Right cardiac atrium (tissue), 5 donors: ENCODE measurements at regions not wholly inside any gene's neighbourhood (a gene's known extent, or its start where the extent isn't known, plus 50 kb on each side); places are given as distances from the start of the nearest gene placed in this dataset.

Experiments used
- ATAC-seq, 2 donors: fragments of 200-7000 bp; cut with Tn5 transposase; one replicate each; pipeline versions ENCODE4 v1.8.0 to v1.9.1; 2020; ENCODE audit warnings: moderate library complexity in 2 of 2, mild to moderate bottlenecking in 1 of 2
- DNase-seq, 3 donors: peaks; one replicate each; pipeline ENCODE4 v3.0.0-alpha.2; 2020
- H3K27ac ChIP-seq: one replicate; pipeline ENCODE4 v1.5.1; 2013; ENCODE audit warnings: mild to moderate bottlenecking, low read length, control low read depth, moderate library complexity
- H3K27me3 ChIP-seq: one replicate; pipeline ENCODE4 v1.6.1; 2013; ENCODE audit not compliant: control insufficient read depth, insufficient read depth
- H3K4me1 ChIP-seq: one replicate; pipeline ENCODE4 v1.6.1; 2013; ENCODE audit warnings: low read length; ENCODE audit not compliant: control insufficient read depth, insufficient read depth
- H3K4me3 ChIP-seq: one replicate; pipeline ENCODE4 v1.5.1; 2013; ENCODE audit warnings: low read length, control low read depth
- H3K9me3 ChIP-seq: one replicate; pipeline ENCODE4 v1.6.1; 2013; ENCODE audit warnings: low read length; ENCODE audit not compliant: control insufficient read depth
- WGBS: extraction: QIAGEN DNeasy Blood & Tissue Kit; methylation state at CpG from one replicate; pipeline ENCODE4 v1.1.7; 2013; 5-methylcytosine and 5-hydroxymethylcytosine counted together
- intact Hi-C, 4 donors: fragments of 100-400 bp; cut with DNase I; formaldehyde crosslinking; loops; one replicate each; pipeline versions ENCODE4 v1.11.0 to v1.14.0; 2022 to 2023
- donor health status: healthy with polysubstance abuse.
- donor health status: DM: no; HTN: yes; CAD: no.
- donor health status: DM: no; HTN: no; CAD: no.
- donor health status: DM: no; HTN: yes; CAD: no; lungs with severe emphysema.
- donor health status: DM: yes; HTN: yes; CAD: no.

DNA sequence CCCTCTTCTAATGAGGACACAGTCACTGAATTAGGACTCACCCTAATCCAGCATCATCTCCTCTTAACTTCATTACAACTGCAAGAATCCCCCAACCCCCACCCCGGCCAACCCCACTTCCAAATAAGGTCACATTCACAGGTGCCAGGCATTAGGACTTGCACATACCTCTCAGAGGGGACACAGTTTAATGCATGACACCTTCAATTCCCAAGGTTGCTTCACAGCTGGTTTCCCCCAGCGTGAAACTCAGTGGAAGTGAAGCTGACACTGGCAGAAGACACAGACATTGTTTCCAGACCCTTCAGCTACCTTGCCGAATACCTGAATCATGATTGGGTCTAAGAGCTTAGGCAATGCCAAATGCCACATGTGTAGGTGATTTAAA, 217.0 kb upstream of the DYNLRB2 start:
- Histone ChIP-seq H3K27me3 (no peaks in the 10 kb centered on the region), H3K4me3 (no peak overlapping the region), H3K4me1 (no peaks in the 10 kb centered on the region), H3K27ac (no peak overlapping the region), H3K9me3 (no peaks in the 10 kb centered on the region)
- ATAC-seq, result no peak
- WGBS, result 91% methylated on average over 3 of the region's 3 CpGs
- DNase-seq, result no peak
- intact Hi-C loops, result no loop called here

GRCh38 chr16:80323187-80323807, 217.5 kb upstream of the DYNLRB2 start:
- H3K4me3 ChIP-seq, result no peak overlapping the region
- no peak for ATAC-seq
- 82% methylated on average over 13 of the region's 13 CpGs for WGBS
- no peaks in the 10 kb centered on the region for H3K27me3 ChIP-seq
- no peaks in the 10 kb centered on the region for H3K4me1 ChIP-seq
- intact Hi-C loops, result no loop called here
- H3K9me3 ChIP-seq, result no peaks in the 10 kb centered on the region
- no peak overlapping the region for H3K27ac ChIP-seq
- DNase-seq, result no peak

DNA sequence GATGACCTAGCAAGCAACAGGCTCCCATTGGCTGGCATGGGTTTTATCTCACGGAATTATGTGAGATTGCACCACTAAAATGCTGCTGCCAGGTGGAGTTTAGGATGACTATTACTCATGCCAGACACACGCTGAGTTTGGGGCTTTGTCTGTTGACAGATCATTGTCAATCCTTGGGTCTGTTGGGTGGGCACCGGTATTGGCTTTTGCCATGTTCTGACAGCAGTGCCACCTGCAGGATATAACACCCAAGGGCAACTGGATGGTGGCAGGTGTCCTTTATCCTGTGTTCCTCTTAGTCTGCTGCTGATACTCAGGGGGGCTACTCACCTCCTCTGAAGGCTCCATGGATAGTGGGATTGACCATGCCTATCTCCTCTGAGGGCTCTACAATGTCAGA, 221.6 kb upstream of the DYNLRB2 start:
- intact Hi-C loops, result no loop called here
- Histone ChIP-seq H3K4me1 (no peaks in the 10 kb centered on the region), H3K27me3 (no peaks in the 10 kb centered on the region), H3K27ac (no peak overlapping the region), H3K9me3 (no peaks in the 10 kb centered on the region), H3K4me3 (no peak overlapping the region)
- WGBS, result 84% methylated on average over 3 of the region's 3 CpGs
- DNase-seq (no peak), ATAC-seq (no peak)

- Histone ChIP-seq H3K9me3 (no peaks in the 10 kb centered on the region), H3K27me3 (no peaks in the 10 kb centered on the region), H3K4me1 (no peaks in the 10 kb centered on the region), H3K27ac (no peak overlapping the region), H3K4me3 (no peak overlapping the region)
- ATAC-seq, result no peak
- intact Hi-C loops, result no loop called here
- WGBS, result 95% methylated on average over 1 of the region's 1 CpG
- no peak for DNase-seq
Observed at GRCh38 chr16:80318107-80318506, 222.7 kb upstream of the DYNLRB2 start.

- no peaks in the 10 kb centered on the region for H3K9me3 ChIP-seq
- no peaks in the 10 kb centered on the region for H3K4me1 ChIP-seq
- H3K4me3 ChIP-seq, result no peak overlapping the region
- no peaks in the 10 kb centered on the region for H3K27me3 ChIP-seq
- ATAC-seq (peak in 1 of 2 donors; percentile 40), DNase-seq (no peak)
- H3K27ac ChIP-seq, result no peak overlapping the region
- WGBS, result 48% methylated on average over 8 of the region's 8 CpGs
- intact Hi-C loops, result no loop called here
Observed at GRCh38 chr16:80317599-80318037, 223.2 kb upstream of the DYNLRB2 start.

GRCh38 chr16:80317116-80317515, 223.7 kb upstream of the DYNLRB2 start:
- Histone ChIP-seq H3K4me3 (no peak overlapping the region), H3K9me3 (no peaks in the 10 kb centered on the region), H3K27me3 (no peaks in the 10 kb centered on the region), H3K4me1 (no peaks in the 10 kb centered on the region), H3K27ac (no peak overlapping the region)
- 43% methylated on average over 10 of the region's 10 CpGs for WGBS
- DNase-seq, result no peak
- intact Hi-C loops, result no loop called here
- no peak for ATAC-seq

DNA sequence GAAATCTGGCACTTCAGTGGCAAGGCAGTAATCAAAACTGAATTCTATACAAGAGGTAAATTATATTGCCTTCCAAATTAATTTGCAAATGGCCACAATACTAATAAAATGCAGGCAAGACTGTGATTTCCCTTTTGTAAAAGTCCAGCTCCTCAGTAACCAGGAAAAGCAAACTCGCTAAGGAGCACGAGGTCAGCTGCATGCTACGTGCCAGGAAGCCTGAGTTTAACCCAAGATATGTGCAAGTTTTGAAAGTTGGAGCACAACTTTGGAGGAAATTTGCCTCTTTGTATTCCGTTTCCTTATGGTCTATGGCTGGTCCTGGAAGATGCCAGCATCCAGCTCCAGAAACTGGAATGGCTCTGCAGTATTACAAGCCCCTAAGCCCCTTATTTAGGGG, 226.8 kb upstream of the DYNLRB2 start:
- Histone ChIP-seq H3K4me1 (no peaks in the 10 kb centered on the region), H3K27ac (no peak overlapping the region), H3K9me3 (no peaks in the 10 kb centered on the region), H3K27me3 (no peaks in the 10 kb centered on the region), H3K4me3 (no peak overlapping the region)
- intact Hi-C loops, result no loop called here
- WGBS, result 39% methylated on average over 4 of the region's 4 CpGs
- DNase-seq, result peak in 2 of 3 donors; percentile 44 to 47
- no peak for ATAC-seq

DNA sequence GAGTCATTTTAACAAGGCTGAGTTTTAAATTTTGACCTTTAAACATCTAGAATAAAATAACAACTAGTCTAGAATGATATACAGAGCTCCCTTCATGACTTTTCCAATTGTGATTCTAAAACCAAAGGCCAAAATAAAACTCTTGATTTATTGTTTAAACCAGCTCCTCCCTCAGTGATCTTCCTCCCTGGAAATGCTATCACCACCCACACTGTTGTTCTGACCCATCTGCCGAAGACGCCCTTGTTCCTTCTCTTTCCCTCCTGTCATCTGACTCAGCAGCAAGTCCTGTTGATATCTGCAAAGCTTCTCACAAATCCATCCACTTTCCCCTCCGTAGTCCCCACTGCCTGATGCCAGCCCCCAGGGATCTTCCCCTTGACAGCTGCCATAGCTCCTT, 231.6 kb upstream of the DYNLRB2 start:
- no peaks in the 10 kb centered on the region for H3K4me1 ChIP-seq
- H3K4me3 ChIP-seq, result no peak overlapping the region
- H3K9me3 ChIP-seq, result no peaks in the 10 kb centered on the region
- intact Hi-C loops, result no loop called here
- ATAC-seq (no peak), DNase-seq (no peak)
- no peak overlapping the region for H3K27ac ChIP-seq
- H3K27me3 ChIP-seq, result no peaks in the 10 kb centered on the region
- WGBS, result 61% methylated on average over 3 of the region's 3 CpGs

DNA sequence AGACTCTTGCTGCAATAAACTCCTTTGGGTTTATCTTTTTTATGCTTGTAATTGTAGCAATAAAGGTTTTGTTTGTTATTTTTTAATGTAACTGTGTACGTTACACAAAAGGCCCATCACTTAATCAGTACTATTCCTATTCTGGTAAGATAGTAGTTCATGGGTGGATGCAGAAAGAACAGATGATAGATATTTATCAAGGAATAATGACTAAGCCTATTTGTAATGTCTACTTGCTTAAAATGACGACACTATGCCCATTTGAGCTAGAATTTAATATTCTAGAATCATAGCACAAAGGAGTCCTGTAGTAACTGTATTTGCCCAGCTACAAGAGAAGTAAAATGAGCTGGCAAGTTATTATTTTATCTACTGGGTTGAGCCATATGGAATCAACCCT, 235.4 kb upstream of the DYNLRB2 start:
- H3K27ac ChIP-seq, result no peak overlapping the region
- no peaks in the 10 kb centered on the region for H3K4me1 ChIP-seq
- 85% methylated on average over 2 of the region's 2 CpGs for WGBS
- no peak for DNase-seq
- H3K27me3 ChIP-seq, result no peaks in the 10 kb centered on the region
- intact Hi-C loops, result no loop called here
- H3K9me3 ChIP-seq, result no peaks in the 10 kb centered on the region
- ATAC-seq, result no peak
- H3K4me3 ChIP-seq, result no peak overlapping the region

GRCh38 chr16:80303691-80304090, 237.1 kb upstream of the DYNLRB2 start:
- H3K9me3 ChIP-seq, result no peaks in the 10 kb centered on the region
- DNase-seq, result peak in 1 of 3 donors; percentile 36
- H3K4me1 ChIP-seq, result no peaks in the 10 kb centered on the region

GRCh38 chr16:80300876-80301275, 239.9 kb upstream of the DYNLRB2 start:
- intact Hi-C loops, result no loop called here
- Histone ChIP-seq H3K27me3 (no peaks in the 10 kb centered on the region), H3K27ac (no peak overlapping the region), H3K4me1 (no peaks in the 10 kb centered on the region), H3K9me3 (no peaks in the 10 kb centered on the region), H3K4me3 (no peak overlapping the region)
- DNase-seq, result no peak
- no peak for ATAC-seq

More at GRCh38 chr16:80303691-80304090, 237.1 kb upstream of the DYNLRB2 start:
- Histone ChIP-seq H3K27ac (no peak overlapping the region), H3K4me3 (no peak overlapping the region), H3K27me3 (no peaks in the 10 kb centered on the region)
- intact Hi-C loops, result no loop called here
- ATAC-seq, result no peak
- WGBS, result 25% methylated on average over 4 of the region's 4 CpGs

DNA sequence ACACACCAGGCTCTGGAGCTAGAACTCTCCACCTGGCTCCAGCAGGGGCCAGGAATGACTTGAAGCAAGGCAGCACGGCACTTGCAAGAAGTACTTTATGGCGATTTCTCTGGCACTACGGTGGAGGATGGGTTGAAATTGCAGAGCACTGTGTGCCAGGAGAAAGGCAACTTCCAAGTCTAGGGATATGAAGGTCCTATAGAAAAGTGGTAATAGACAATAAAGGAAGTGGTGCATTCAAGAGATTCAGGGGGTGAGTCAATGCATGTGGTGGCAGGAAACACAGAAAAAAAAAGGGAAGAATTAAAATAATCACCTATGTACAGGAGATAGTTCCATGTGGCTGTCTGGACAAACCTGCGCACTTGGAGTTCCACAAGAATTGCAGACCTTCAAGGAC, 240.3 kb upstream of the DYNLRB2 start:
- Histone ChIP-seq H3K27me3 (no peaks in the 10 kb centered on the region), H3K9me3 (no peaks in the 10 kb centered on the region), H3K4me1 (no peaks in the 10 kb centered on the region), H3K4me3 (no peak overlapping the region), H3K27ac (no peak overlapping the region)
- 89% methylated on average over 4 of the region's 4 CpGs for WGBS
- intact Hi-C loops, result no loop called here
- ATAC-seq (no peak), DNase-seq (no peak)
